ENCODE measurements at regions not wholly inside any gene's neighbourhood (a gene's known extent, or its start where the extent isn't known, plus 50 kb on each side); places are given as distances from the start of the nearest gene placed in this dataset.

- Histone ChIP-seq H3K9me3 (no peaks in the 10 kb centered on the region), H3K27ac (no peak overlapping the region), H3K36me3 (ENCODE audit: insufficient read depth in 1 of 2, low read depth in 1 of 2) (no peaks in the 10 kb centered on the region), H3K4me3 (no peak overlapping the region), H3K27me3 (ENCODE audit: insufficient read depth in 3 of 3, low read length in 2 of 3) (no peaks in the 10 kb centered on the region), H3K4me1 (no peaks in the 10 kb centered on the region)
- no peak for TF ChIP-seq CTCF (IDR thresholded peaks at IDR 0.05)
- WGBS, 3 donors: 90 to 97% (median 93%) methylated on average over 1 of the region's 1 CpG
- ATAC-seq (no peak), DNase-seq (no peak)
- intact Hi-C loops (cut with DNase I): no loop called here
Observed at GRCh38 chr2:14706201-14706600, 73.7 kb downstream of the LRATD1 start.

GRCh38 chr2:14712111-14712510 lies 79.6 kb downstream of the LRATD1 start:
- intact Hi-C loops (cut with DNase I): no loop called here
- no peak overlapping the region for H3K27ac ChIP-seq
- DNase-seq: no peak
- no peaks in the 10 kb centered on the region for H3K4me1 ChIP-seq
- 26 to 42% (median 27%) methylated on average over 5 of the region's 5 CpGs for WGBS, 3 donors
- H3K9me3 ChIP-seq: no peaks in the 10 kb centered on the region
- H3K36me3 ChIP-seq (ENCODE audit: insufficient read depth in 1 of 2, low read depth in 1 of 2): no peaks in the 10 kb centered on the region
- no peak for ATAC-seq
- H3K27me3 ChIP-seq (ENCODE audit: insufficient read depth in 3 of 3, low read length in 2 of 3): no peaks in the 10 kb centered on the region
- TF ChIP-seq CTCF (IDR thresholded peaks at IDR 0.05): no peak
- H3K4me3 ChIP-seq: no peak overlapping the region

- intact Hi-C loops (cut with DNase I): no loop called here
- Histone ChIP-seq H3K27me3 (ENCODE audit: insufficient read depth in 3 of 3, low read length in 2 of 3) (no peaks in the 10 kb centered on the region), H3K27ac (no peak overlapping the region), H3K9me3 (no peaks in the 10 kb centered on the region), H3K36me3 (ENCODE audit: insufficient read depth in 1 of 2, low read depth in 1 of 2) (no peaks in the 10 kb centered on the region), H3K4me1 (no peaks in the 10 kb centered on the region), H3K4me3 (no peak overlapping the region)
- WGBS, 3 donors: 84 to 86% (median 84%) methylated on average over 5 of the region's 5 CpGs
- DNase-seq: no peak
- no peak for TF ChIP-seq CTCF (IDR thresholded peaks at IDR 0.05)
- ATAC-seq: no peak
Observed at GRCh38 chr2:14713248-14713647, 80.7 kb downstream of the LRATD1 start.

- no peak for ATAC-seq
- Histone ChIP-seq H3K9me3 (no peaks in the 10 kb centered on the region), H3K27ac (no peak overlapping the region), H3K4me1 (no peaks in the 10 kb centered on the region), H3K4me3 (no peak overlapping the region), H3K36me3 (ENCODE audit: insufficient read depth in 1 of 2, low read depth in 1 of 2) (no peaks in the 10 kb centered on the region), H3K27me3 (ENCODE audit: insufficient read depth in 3 of 3, low read length in 2 of 3) (no peaks in the 10 kb centered on the region)
- TF ChIP-seq CTCF (IDR thresholded peaks at IDR 0.05): no peak
- DNase-seq: no peak
- intact Hi-C loops (cut with DNase I): no loop called here
- WGBS, 3 donors: 82 to 97% (median 85%) methylated on average over 1 of the region's 1 CpG
Observed at GRCh38 chr2:14715600-14715999, 83.1 kb downstream of the LRATD1 start.

DNA sequence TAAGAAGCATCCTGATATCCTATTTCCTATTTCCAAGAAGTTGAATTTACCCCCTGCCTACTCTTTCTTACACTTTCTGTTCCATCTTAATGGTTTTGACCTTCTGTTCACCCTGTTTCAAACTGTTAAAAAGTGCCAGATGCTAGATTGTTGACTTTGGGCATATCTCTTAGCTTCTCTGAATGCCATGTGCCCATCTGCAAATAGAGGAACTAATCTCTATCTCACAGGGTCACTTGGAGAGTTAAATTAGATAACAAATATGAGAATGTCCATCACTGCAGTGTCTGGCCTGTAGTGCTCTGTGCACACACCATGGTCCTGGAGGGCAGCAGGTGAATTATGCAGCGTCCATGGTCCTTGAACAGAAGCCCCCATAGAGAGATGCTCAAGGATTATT lies 83.8 kb downstream of the LRATD1 start:
- no peaks in the 10 kb centered on the region for H3K36me3 ChIP-seq (ENCODE audit: insufficient read depth in 1 of 2, low read depth in 1 of 2)
- no peaks in the 10 kb centered on the region for H3K4me1 ChIP-seq
- DNase-seq (no peak), ATAC-seq (no peak)
- 36 to 52% (median 43%) methylated on average over 1 of the region's 1 CpG for WGBS, 3 donors
- no peaks in the 10 kb centered on the region for H3K9me3 ChIP-seq
- H3K4me3 ChIP-seq: no peak overlapping the region
- no peak overlapping the region for H3K27ac ChIP-seq
- no peaks in the 10 kb centered on the region for H3K27me3 ChIP-seq (ENCODE audit: insufficient read depth in 3 of 3, low read length in 2 of 3)
- TF ChIP-seq CTCF (IDR thresholded peaks at IDR 0.05): no peak
- intact Hi-C loops (cut with DNase I): no loop called here

All from psoas muscle (tissue), 7 donors.